Bronchial epithelial cell (primary cell): ENCODE measurements at regions not wholly inside any gene's neighbourhood (a gene's known extent, or its start where the extent isn't known, plus 50 kb on each side); places are given as distances from the start of the nearest gene placed in this dataset.

Source experiments
- DNase-seq: peaks from one replicate; pipeline ENCODE4 v3.0.0-alpha.2; 2010; ENCODE audit warnings: low read depth
- FAIRE-seq: peaks from 2 replicates; lab custom pipeline; 2011; peaks lifted over from hg19 to GRCh38; lab: Jason Lieb, UNC
- H3K27me3 ChIP-seq: 2 replicates; pipeline ENCODE4 v1.5.1; 2011; ENCODE audit warnings: low read length; ENCODE audit not compliant: control insufficient read depth, insufficient read depth
- H3K36me3 ChIP-seq: 2 replicates; pipeline ENCODE4 v1.5.1; 2011; ENCODE audit warnings: low read length; ENCODE audit not compliant: control insufficient read depth, insufficient read depth
- H3K4me3 ChIP-seq: 2 replicates; pipeline ENCODE4 v1.5.1; 2011; ENCODE audit warnings: mild to moderate bottlenecking, low read depth, low read length, control low read depth
- TF ChIP-seq, protein P1 (sequence below): IDR thresholded peaks from 2 replicates; pipeline ENCODE4 v1.5.1; 2011; ENCODE audit warnings: mild to moderate bottlenecking, moderate library complexity, low read length, control low read depth, inconsistent platforms; ENCODE audit not compliant: insufficient read depth, severe bottlenecking

DNA sequence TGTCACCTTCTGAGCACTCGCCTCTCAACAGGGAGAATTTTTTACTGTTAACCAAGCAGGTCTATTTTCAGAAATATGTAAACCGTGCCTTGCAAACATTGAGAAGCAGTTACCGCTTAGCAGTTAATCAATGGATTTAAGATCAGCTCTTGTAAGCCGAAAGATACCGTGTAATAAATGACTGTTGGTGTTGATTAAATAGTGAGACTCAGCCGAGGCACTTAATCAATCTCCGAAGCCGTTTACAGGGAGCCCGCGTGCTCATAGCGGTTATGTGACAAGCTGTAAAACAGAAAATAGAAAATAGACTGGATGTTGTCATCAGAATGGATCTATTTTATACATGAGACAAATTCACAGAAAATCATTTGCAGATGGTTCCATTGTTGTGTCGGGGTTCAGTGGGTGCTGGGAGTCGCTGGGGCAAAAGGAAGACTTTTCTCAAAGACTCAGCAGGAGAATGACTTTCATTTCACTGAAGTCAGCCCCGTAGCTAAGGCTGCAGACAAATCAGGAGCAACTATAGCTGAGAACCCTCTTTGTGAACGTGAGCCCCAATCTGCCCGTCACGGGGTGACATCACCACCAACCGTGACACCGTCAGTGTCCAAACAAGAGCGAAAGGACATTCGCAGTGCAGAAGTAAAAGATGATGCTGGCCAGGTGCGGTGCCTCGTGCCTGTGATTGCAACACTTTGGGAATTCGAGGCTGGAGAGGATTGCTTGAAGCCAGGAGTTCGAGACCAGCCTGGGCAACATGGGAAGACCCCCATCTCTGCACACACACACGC is 275.3 kb downstream of the CRLF2 start:
- no peaks in the 10 kb centered on the region for H3K36me3 ChIP-seq
- no peak overlapping the region for H3K4me3 ChIP-seq
- TF ChIP-seq, protein P1, sequence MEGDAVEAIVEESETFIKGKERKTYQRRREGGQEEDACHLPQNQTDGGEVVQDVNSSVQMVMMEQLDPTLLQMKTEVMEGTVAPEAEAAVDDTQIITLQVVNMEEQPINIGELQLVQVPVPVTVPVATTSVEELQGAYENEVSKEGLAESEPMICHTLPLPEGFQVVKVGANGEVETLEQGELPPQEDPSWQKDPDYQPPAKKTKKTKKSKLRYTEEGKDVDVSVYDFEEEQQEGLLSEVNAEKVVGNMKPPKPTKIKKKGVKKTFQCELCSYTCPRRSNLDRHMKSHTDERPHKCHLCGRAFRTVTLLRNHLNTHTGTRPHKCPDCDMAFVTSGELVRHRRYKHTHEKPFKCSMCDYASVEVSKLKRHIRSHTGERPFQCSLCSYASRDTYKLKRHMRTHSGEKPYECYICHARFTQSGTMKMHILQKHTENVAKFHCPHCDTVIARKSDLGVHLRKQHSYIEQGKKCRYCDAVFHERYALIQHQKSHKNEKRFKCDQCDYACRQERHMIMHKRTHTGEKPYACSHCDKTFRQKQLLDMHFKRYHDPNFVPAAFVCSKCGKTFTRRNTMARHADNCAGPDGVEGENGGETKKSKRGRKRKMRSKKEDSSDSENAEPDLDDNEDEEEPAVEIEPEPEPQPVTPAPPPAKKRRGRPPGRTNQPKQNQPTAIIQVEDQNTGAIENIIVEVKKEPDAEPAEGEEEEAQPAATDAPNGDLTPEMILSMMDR = no peak
- no peaks in the 10 kb centered on the region for H3K27me3 ChIP-seq
- no peak for FAIRE-seq
- DNase-seq = no peak

DNA sequence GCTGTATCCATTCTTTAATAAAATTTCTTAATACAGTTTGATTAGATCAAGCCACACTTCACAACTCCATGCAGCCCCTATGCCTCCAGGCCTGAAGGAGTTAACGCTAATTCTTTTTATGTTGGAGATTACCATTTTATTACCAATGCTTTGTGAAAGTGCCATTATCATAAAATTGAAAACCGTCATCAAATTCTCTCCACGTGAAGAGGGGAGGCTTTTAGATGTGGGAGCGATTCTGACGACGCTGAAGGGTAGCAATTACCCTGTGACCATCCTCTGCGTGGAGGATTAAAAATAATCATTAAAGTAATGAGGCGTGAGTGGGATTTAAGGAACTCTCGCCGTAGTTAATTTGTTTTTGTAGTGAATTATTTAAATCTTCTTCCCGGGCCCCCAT is 278.8 kb downstream of the CRLF2 start:
- Histone ChIP-seq H3K36me3 (no peaks in the 10 kb centered on the region), H3K4me3 (no peak overlapping the region)
- no peak for FAIRE-seq

DNA sequence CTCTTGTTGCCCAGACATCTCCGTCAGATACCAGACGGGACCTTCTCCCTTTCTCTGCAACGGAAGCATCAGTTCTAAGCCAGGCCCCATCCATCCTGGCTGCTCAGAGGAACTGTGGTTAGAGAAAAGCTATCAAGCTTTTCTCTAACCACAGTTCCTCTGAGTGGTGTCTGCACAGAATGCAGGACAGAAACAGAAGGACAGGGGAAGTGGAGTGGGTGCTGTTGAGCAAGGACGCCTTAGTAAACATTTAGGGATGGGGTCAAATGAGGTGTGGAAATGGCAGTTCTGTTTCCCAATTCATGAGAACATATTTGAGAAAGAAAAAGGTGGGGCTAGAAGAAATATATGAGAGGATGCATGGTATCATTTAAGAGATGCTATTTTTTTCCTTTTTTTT is 283.8 kb downstream of the CRLF2 start:
- Histone ChIP-seq H3K27me3 (no peaks in the 10 kb centered on the region), H3K4me3 (no peak overlapping the region), H3K36me3 (no peaks in the 10 kb centered on the region)
- TF ChIP-seq, protein P1 = no peak
- no peak for DNase-seq
- FAIRE-seq = no peak

More for the DNA sequence above, 278.8 kb downstream of the CRLF2 start:
- no peak for DNase-seq
- TF ChIP-seq, protein P1 = no peak
- H3K27me3 ChIP-seq = no peaks in the 10 kb centered on the region

DNA sequence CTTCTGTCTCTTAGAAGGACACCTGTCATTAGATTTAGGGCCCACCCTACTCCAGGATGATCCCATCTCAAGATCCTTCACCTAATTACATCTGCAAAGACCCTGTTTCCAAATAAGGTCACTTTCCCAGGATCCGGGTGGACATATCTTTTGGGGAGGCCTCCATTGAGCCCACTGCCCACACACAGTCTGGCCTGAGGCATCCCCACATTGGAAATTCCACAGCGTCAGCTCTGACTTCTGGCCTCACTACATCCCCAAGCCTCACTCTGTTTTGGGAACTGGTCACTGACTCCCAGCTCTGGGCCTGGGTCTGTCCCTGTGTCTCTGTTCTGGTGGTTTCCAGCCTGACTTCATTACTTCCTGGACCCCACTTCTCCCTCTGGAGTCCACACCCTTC is 285.5 kb downstream of the CRLF2 start:
- TF ChIP-seq, protein P1 = no peak
- DNase-seq = no peak
- FAIRE-seq = no peak
- H3K4me3 ChIP-seq = no peak overlapping the region
- H3K36me3 ChIP-seq = no peaks in the 10 kb centered on the region
- no peaks in the 10 kb centered on the region for H3K27me3 ChIP-seq

DNA sequence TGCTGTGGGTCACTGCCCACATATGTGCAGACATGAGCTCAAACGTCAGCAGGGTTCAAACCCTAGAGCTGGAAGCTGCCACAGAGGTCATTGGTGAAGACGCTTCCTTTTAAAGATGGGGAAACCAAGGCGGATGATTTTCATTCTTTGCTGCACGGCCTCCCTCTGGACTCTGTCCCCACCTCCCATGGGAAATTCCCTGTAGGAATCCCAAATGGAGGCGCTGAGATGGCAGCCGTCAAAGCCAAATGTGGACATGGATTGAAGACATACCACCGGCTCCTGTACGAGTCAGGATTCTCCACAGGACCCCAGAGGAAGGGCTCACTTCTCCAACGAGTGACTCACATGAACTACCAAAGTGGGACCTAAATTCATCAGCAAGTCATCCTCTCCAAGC is 286.4 kb downstream of the CRLF2 start:
- FAIRE-seq = no peak
- Histone ChIP-seq H3K4me3 (no peak overlapping the region), H3K36me3 (no peaks in the 10 kb centered on the region), H3K27me3 (no peaks in the 10 kb centered on the region)
- no peak for DNase-seq
- TF ChIP-seq, protein P1 = no peak

DNA sequence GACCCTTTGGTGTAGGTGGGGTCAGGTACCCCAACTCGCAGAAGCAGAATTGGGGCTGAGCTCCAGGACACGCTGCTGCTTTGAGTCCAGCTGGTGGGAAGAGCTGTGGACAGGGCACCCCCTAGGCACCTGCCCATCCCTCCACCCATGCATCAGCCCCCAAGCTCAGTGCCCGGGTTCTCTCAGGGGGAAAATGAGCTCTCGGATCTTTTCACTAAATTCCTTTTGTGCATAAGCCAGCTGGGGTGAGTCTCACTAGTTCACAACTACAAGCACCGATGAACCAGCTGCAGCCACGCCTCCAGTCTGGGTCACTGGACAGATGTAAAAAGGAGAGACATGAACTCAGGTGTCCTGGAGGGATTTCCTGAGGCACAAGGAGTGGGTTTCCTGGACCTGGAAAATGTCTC is 286.8 kb downstream of the CRLF2 start:
- H3K4me3 ChIP-seq = no peak overlapping the region
- DNase-seq (no peak), FAIRE-seq (no peak)
- no peaks in the 10 kb centered on the region for H3K36me3 ChIP-seq
- H3K27me3 ChIP-seq = no peaks in the 10 kb centered on the region
- TF ChIP-seq, protein P1 = no peak
